Mesenchymal stem cell (in vitro differentiated cells and primary cell): ENCODE measurements at regions not wholly inside any gene's neighbourhood (a gene's known extent, or its start where the extent isn't known, plus 50 kb on each side); places are given as distances from the start of the nearest gene placed in this dataset.

Experiments
- DNase-seq: peaks from one replicate; pipeline ENCODE4 v3.0.0-alpha.2; 2013
- H2AFZ ChIP-seq: one replicate; pipeline ENCODE4 v1.6.1; 2013; ENCODE audit warnings: low read depth, mild to moderate bottlenecking, control low read depth, inconsistent platforms, low read length, moderate library complexity
- H2AK5ac ChIP-seq: 2 replicates; pipeline ENCODE4 v1.6.1; 2013; ENCODE audit warnings: low read length, moderate library complexity, mild to moderate bottlenecking, inconsistent platforms; ENCODE audit not compliant: severe bottlenecking
- H2BK120ac ChIP-seq: one replicate; pipeline ENCODE4 v1.6.1; 2013; ENCODE audit warnings: low read depth, mild to moderate bottlenecking, inconsistent platforms, low read length, moderate library complexity
- H2BK12ac ChIP-seq, 2 experiments: one replicate each; pipeline ENCODE4 v1.6.1; 2013; ENCODE audit warnings: inconsistent platforms in 2 of 2, low read length in 2 of 2, mild to moderate bottlenecking in 2 of 2, moderate library complexity in 2 of 2, control low read depth in 1 of 2
- H2BK15ac ChIP-seq: one replicate; pipeline ENCODE4 v1.6.1; 2013; ENCODE audit warnings: mild to moderate bottlenecking, low read depth, inconsistent platforms; ENCODE audit not compliant: poor library complexity, severe bottlenecking
- H2BK5ac ChIP-seq: 2 replicates; pipeline ENCODE4 v1.6.1; 2013; ENCODE audit warnings: low read depth, mild to moderate bottlenecking, low read length, control low read depth, inconsistent platforms; ENCODE audit not compliant: poor library complexity, severe bottlenecking
- H3K14ac ChIP-seq, 2 experiments: one replicate each; pipeline ENCODE4 v1.6.1; 2013; ENCODE audit warnings: inconsistent platforms in 2 of 2, low read length in 2 of 2, control low read depth in 1 of 2, mild to moderate bottlenecking in 1 of 2, moderate library complexity in 1 of 2
- H3K18ac ChIP-seq, 2 experiments: one replicate each; pipeline ENCODE4 v1.6.1; 2013; ENCODE audit warnings: inconsistent platforms in 2 of 2, low read length in 2 of 2, control low read depth in 1 of 2, low read depth in 1 of 2, mild to moderate bottlenecking in 1 of 2
- H3K23ac ChIP-seq, 2 experiments: one replicate each; pipeline ENCODE4 v1.6.1; 2013; ENCODE audit warnings: inconsistent platforms in 2 of 2, low read length in 2 of 2, mild to moderate bottlenecking in 2 of 2, moderate library complexity in 2 of 2, control low read depth in 1 of 2
- H3K27ac ChIP-seq: 2 replicates; pipeline ENCODE4 v1.5.1; 2013; ENCODE audit warnings: mild to moderate bottlenecking, moderate library complexity, low read length, control low read depth, inconsistent platforms; ENCODE audit not compliant: poor library complexity, severe bottlenecking
- H3K27me3 ChIP-seq, 2 experiments: 2 replicates each; pipeline versions ENCODE4 v1.6.1 to v1.7.0; 2013; ENCODE audit warnings: low read length in 2 of 2, mild to moderate bottlenecking in 2 of 2, moderate library complexity in 2 of 2, control low read depth in 1 of 2, inconsistent platforms in 1 of 2; ENCODE audit not compliant: control insufficient read depth in 1 of 2, insufficient read depth in 1 of 2
- H3K36me3 ChIP-seq, 2 experiments: 2 replicates each; pipeline versions ENCODE4 v1.6.1 to v1.7.0; 2013; ENCODE audit warnings: low read length in 2 of 2, control low read depth in 1 of 2, inconsistent platforms in 1 of 2, low read depth in 1 of 2, mild to moderate bottlenecking in 1 of 2; ENCODE audit not compliant: insufficient read depth in 2 of 2, control insufficient read depth in 1 of 2
- H3K4ac ChIP-seq, 2 experiments: one replicate each; pipeline ENCODE4 v1.6.1; 2013; ENCODE audit warnings: inconsistent platforms in 2 of 2, low read length in 2 of 2, mild to moderate bottlenecking in 2 of 2, moderate library complexity in 2 of 2, control low read depth in 1 of 2, low read depth in 1 of 2
- H3K4me1 ChIP-seq: 2 replicates; pipeline ENCODE4 v1.6.1; 2013; ENCODE audit warnings: low read depth, low read length, control low read depth; ENCODE audit not compliant: control insufficient read depth, insufficient read depth
- H3K4me2 ChIP-seq: 2 replicates; pipeline ENCODE4 v1.6.1; 2013; ENCODE audit warnings: low read length, mild to moderate bottlenecking, inconsistent platforms; ENCODE audit not compliant: poor library complexity, severe bottlenecking
- H3K4me3 ChIP-seq, 2 experiments: 2 replicates each; pipeline versions ENCODE4 v1.5.1 to v1.7.0; 2013; ENCODE audit warnings: low read length in 2 of 2, mild to moderate bottlenecking in 2 of 2, control low read depth in 1 of 2, low read depth in 1 of 2; ENCODE audit not compliant: insufficient read depth in 1 of 2
- H3K79me1 ChIP-seq: replicated peaks from 2 replicates; pipeline ENCODE4 v1.6.1; 2013; ENCODE audit warnings: mild to moderate bottlenecking, control low read depth, low read length, inconsistent platforms; ENCODE audit not compliant: poor library complexity, severe bottlenecking
- H3K9ac ChIP-seq: 2 replicates; pipeline ENCODE4 v1.7.0; 2013; ENCODE audit warnings: mild to moderate bottlenecking, low read length, moderate library complexity
- H3K9me3 ChIP-seq: 2 replicates; pipeline ENCODE4 v1.7.0; 2013; ENCODE audit warnings: mild to moderate bottlenecking, low read length; ENCODE audit not compliant: control insufficient read depth
- H4K8ac ChIP-seq: one replicate; pipeline ENCODE4 v1.6.1; 2013; ENCODE audit warnings: inconsistent platforms, mild to moderate bottlenecking, low read length, moderate library complexity
- H4K91ac ChIP-seq: one replicate; pipeline ENCODE4 v1.6.1; 2013; ENCODE audit warnings: mild to moderate bottlenecking, low read length, inconsistent platforms
- WGBS: methylation state at CpG from one replicate; pipeline ENCODE4 v1.1.7; 2013; ENCODE audit warnings: mixed read lengths; 5-methylcytosine and 5-hydroxymethylcytosine counted together

DNA sequence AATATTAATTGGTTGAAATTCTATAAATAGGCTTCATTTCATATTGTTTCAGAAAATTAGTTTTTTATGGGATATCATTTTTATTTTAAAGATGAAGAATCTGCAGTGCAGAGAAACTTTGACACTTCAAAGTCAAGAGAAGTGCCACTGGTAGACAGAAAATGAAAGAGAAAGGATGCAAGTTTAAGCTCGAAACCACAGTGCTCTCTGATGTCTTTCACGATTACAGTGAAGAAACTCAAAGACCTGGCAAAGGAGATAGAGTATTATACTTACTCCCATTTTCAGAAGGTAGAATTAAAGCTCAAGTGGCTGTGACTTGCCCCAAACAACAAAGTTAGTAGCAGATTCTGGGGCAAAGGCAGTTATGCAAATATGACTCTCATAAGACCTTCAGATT lies 745.4 kb downstream of the TECRL start:
- no peak overlapping the region for H2AK5ac ChIP-seq
- H3K4ac ChIP-seq: no peak overlapping the region
- H2BK15ac ChIP-seq: no peak overlapping the region
- no peak overlapping the region for H2BK120ac ChIP-seq
- no peak overlapping the region for H3K18ac ChIP-seq
- H3K27ac ChIP-seq: no peak overlapping the region
- H3K4me3 ChIP-seq: no peak overlapping the region
- no peak overlapping the region for H4K91ac ChIP-seq
- H3K9ac ChIP-seq: no peak overlapping the region
- DNase-seq: no peak
- 100% methylated on average over 1 of the region's 2 CpGs for WGBS
- no peak overlapping the region for H3K14ac ChIP-seq
- H3K23ac ChIP-seq: no peak overlapping the region
- no peak overlapping the region for H2BK5ac ChIP-seq
- H3K36me3 ChIP-seq: no peaks in the 10 kb centered on the region
- H3K9me3 ChIP-seq: no peaks in the 10 kb centered on the region
- H3K4me2 ChIP-seq: no peak overlapping the region
- no peaks in the 10 kb centered on the region for H3K27me3 ChIP-seq
- no peak overlapping the region for H2BK12ac ChIP-seq
- no peak overlapping the region for H2AFZ ChIP-seq
- no peak overlapping the region for H4K8ac ChIP-seq
- H3K4me1 ChIP-seq: no peaks in the 10 kb centered on the region
- H3K79me1 ChIP-seq: no peaks in the 10 kb centered on the region

DNA sequence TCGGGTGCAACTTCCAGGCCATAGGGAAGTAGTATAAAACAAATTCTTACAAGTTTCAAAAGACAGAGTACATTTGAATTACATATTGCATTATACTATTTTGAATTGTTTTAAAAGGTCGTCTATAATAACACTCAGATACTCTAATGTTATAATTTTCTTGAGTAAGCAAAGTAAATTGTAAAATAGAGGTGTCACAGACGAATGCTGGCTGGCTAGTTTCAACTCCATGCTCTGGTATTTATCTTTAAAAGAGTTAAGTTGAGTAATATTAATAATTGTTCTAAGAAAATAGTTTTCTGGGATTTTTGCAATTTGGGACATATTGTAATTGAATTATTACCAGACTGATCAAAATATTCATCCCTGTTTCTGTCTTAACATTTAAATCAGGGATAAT lies 764.9 kb downstream of the TECRL start:
- no peak overlapping the region for H4K91ac ChIP-seq
- whole genome bisulfite sequencing: no CpG with 5 or more reads among the region's 3 CpGs
- DNase-seq: no peak
- no peak overlapping the region for H2AK5ac ChIP-seq
- no peak overlapping the region for H3K14ac ChIP-seq
- H3K4ac ChIP-seq: no peak overlapping the region
- H2BK12ac ChIP-seq: no peak overlapping the region
- no peak overlapping the region for H3K9ac ChIP-seq
- H2AFZ ChIP-seq: no peak overlapping the region
- H3K36me3 ChIP-seq: no peaks in the 10 kb centered on the region
- no peak overlapping the region for H3K23ac ChIP-seq
- no peak overlapping the region for H2BK15ac ChIP-seq
- no peak overlapping the region for H3K18ac ChIP-seq
- no peaks in the 10 kb centered on the region for H3K79me1 ChIP-seq
- H3K27ac ChIP-seq: no peak overlapping the region
- H3K9me3 ChIP-seq: no peaks in the 10 kb centered on the region
- no peaks in the 10 kb centered on the region for H3K4me1 ChIP-seq
- H3K4me2 ChIP-seq: no peak overlapping the region
- no peak overlapping the region for H2BK120ac ChIP-seq
- H3K27me3 ChIP-seq: no peaks in the 10 kb centered on the region
- no peak overlapping the region for H2BK5ac ChIP-seq
- no peak overlapping the region for H4K8ac ChIP-seq
- H3K4me3 ChIP-seq: no peak overlapping the region

DNA sequence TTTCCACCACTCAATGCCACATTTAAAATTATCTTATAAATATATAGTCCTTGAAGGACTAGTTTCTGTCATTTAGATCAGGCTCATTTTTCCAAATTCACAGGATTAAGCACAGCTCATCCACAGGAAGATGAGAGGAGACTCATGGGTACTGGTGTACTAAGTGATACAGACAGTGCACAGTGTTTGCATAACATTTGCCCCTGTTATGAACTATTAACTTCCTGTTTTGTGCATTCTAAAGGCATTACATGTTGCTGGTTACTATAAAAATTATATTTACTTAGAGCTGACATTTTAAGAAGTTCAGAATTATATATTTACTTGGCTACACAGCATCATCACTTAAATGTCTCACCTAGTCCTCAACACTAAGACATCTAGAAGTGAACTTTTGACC lies 772.0 kb downstream of the TECRL start:
- Histone ChIP-seq H2BK120ac (no peak overlapping the region), H3K36me3 (no peaks in the 10 kb centered on the region), H3K18ac (no peak overlapping the region), H3K9ac (no peak overlapping the region), H3K4ac (no peak overlapping the region), H3K23ac (no peak overlapping the region), H4K8ac (no peak overlapping the region), H3K27ac (no peak overlapping the region), H3K4me1 (no peaks in the 10 kb centered on the region), H4K91ac (no peak overlapping the region), H3K9me3 (peaks cover 10% of the 10 kb centered on the region), H3K4me3 (no peak overlapping the region), H3K79me1 (no peaks in the 10 kb centered on the region), H2BK15ac (no peak overlapping the region), H2AFZ (no peak overlapping the region), H2BK12ac (no peak overlapping the region), H2BK5ac (no peak overlapping the region), H3K27me3 (no peaks in the 10 kb centered on the region), H3K14ac (no peak overlapping the region), H3K4me2 (no peak overlapping the region), H2AK5ac (no peak overlapping the region)
- DNase-seq: no peak

DNA sequence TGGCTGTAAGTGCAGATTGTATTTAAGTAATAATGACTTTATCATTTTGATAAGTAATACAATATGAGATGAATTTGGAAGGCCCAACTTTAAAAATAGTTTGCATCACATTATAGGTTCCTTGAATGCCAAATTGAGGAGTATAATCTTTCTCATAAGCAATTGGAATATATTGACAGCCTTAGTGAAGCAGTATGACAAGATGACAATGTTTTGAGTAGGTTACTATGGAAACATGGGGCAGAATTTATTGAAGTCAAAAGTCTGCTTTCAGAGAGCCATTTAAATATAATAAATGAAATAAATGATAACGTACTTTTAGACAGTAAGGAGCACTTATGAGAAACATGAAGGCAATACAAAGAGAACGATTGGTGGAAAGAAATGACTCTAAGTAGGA lies 776.4 kb downstream of the TECRL start:
- Histone ChIP-seq H3K23ac (no peak overlapping the region), H3K4me1 (no peaks in the 10 kb centered on the region), H2AFZ (no peak overlapping the region), H2BK5ac (no peak overlapping the region), H3K18ac (no peak overlapping the region), H3K27me3 (no peaks in the 10 kb centered on the region), H2BK15ac (no peak overlapping the region), H4K91ac (no peak overlapping the region), H3K9me3 (peaks cover 10% of the 10 kb centered on the region), H3K9ac (no peak overlapping the region), H3K14ac (no peak overlapping the region), H3K4me2 (no peak overlapping the region), H3K36me3 (no peaks in the 10 kb centered on the region), H2BK120ac (no peak overlapping the region), H3K79me1 (no peaks in the 10 kb centered on the region), H3K27ac (no peak overlapping the region), H3K4ac (no peak overlapping the region), H3K4me3 (no peak overlapping the region), H2AK5ac (no peak overlapping the region), H2BK12ac (no peak overlapping the region), H4K8ac (no peak overlapping the region)
- no CpG with 5 or more reads among the region's 2 CpGs for WGBS
- no peak for DNase-seq
